Body of pancreas (tissue), 4 donors: ENCODE measurements at regions not wholly inside any gene's neighbourhood (a gene's known extent, or its start where the extent isn't known, plus 50 kb on each side); places are given as distances from the start of the nearest gene placed in this dataset.

ENCODE experiments used
- CTCF ChIP-seq, 7 experiments: fragments of 450-650 bp in 4 of 7; fragments of 200-600 bp in 3 of 7; sonication (generic) in 3 of 7; IDR thresholded peaks; one replicate each; pipeline ENCODE4 v1.5.1; 2016 to 2019; ENCODE audit warnings: antibody characterized with exemption in 7 of 7
- POLR2A ChIP-seq, 3 donors: fragments of 450-650 bp; IDR thresholded peaks; one replicate each; pipeline ENCODE4 v1.6.1; 2016; ENCODE audit warnings: antibody characterized with exemption in 3 of 3, mild to moderate bottlenecking in 2 of 3

- no peak for TF ChIP-seq CTCF (IDR thresholded peaks at IDR 0.05)
- TF ChIP-seq POLR2A (IDR thresholded peaks at IDR 0.05): no peak
These were observed 83.6 kb downstream of the CARTPT start for GRCh38 chr5:71802673-71803072.
